Ovary (tissue), 7 donors: ENCODE measurements at regions not wholly inside any gene's neighbourhood (a gene's known extent, or its start where the extent isn't known, plus 50 kb on each side); places are given as distances from the start of the nearest gene placed in this dataset.

Experiments
- DNase-seq, 5 donors: peaks; one replicate each; pipeline ENCODE4 v3.0.0-alpha.2; 2019 to 2020
- H3K27ac ChIP-seq, 2 donors: fragments of 200-600 bp; one replicate each; pipeline versions ENCODE4 v1.5.1 to v1.8.0; 2019 to 2022
- H3K27me3 ChIP-seq: fragments of 200-600 bp; one replicate; pipeline ENCODE4 v1.8.0; 2022
- H3K36me3 ChIP-seq: fragments of 200-600 bp; sonication (generic); one replicate; pipeline ENCODE4 v1.5.1; 2019
- H3K4me1 ChIP-seq: one replicate; pipeline ENCODE4 v1.8.1; 2013; ENCODE audit warnings: mild to moderate bottlenecking, moderate library complexity; ENCODE audit not compliant: insufficient read depth
- H3K4me3 ChIP-seq: fragments of 200-600 bp; sonication (generic); one replicate; pipeline ENCODE4 v1.5.1; 2017
- H3K9me3 ChIP-seq, 2 donors: fragments of 200-600 bp in 1 of 2; sonication (generic) in 1 of 2; one replicate each; pipeline versions ENCODE4 v1.5.1 to v1.8.1; 2013 to 2019; ENCODE audit warnings: mild to moderate bottlenecking in 1 of 2, moderate library complexity in 1 of 2
- EP300 ChIP-seq: sonication (generic); formaldehyde crosslinking; IDR thresholded peaks from one replicate; pipeline ENCODE4 v1.6.1; 2017; ENCODE audit warnings: antibody characterized with exemption
- POLR2A ChIP-seq: fragments of 450-650 bp; IDR thresholded peaks from one replicate; pipeline ENCODE4 v1.6.1; 2017; ENCODE audit warnings: antibody characterized with exemption, mild to moderate bottlenecking, moderate library complexity
- WGBS, 3 donors: extraction: QIAGEN DNeasy Blood & Tissue Kit in 1 of 3; methylation state at CpG; one replicate each; pipeline versions ENCODE4 v1.1.5 to v1.1.7; 2013 to 2017; 5-methylcytosine and 5-hydroxymethylcytosine counted together
- intact Hi-C, 4 donors: fragments of 100-400 bp; cut with DNase I; formaldehyde crosslinking; loops; one replicate each; pipeline versions ENCODE4 v1.11.0 to v1.15.1; 2022 to 2023
- TF ChIP-seq, protein P1 (sequence below), 3 donors: fragments of 450-650 bp in 2 of 3; fragments of 200-600 bp in 1 of 3; IDR thresholded peaks; one replicate each; pipeline versions ENCODE4 v1.5.1 to v1.8.0; 2016 to 2022; ENCODE audit warnings: antibody characterized with exemption in 3 of 3, mild to moderate bottlenecking in 1 of 3
- donor health status: DM: no; HTN: no; CAD: no; lungs with moderate emphysema.
- donor health status: DM: no; HTN: no; CAD: no.
- donor health status: Bipolar disorder and iron deficiency.
- donor health status: DM: no; HTN: no; CAD: no.
- donor health status: DM: yes; HTN: yes; CAD: no.

DNA sequence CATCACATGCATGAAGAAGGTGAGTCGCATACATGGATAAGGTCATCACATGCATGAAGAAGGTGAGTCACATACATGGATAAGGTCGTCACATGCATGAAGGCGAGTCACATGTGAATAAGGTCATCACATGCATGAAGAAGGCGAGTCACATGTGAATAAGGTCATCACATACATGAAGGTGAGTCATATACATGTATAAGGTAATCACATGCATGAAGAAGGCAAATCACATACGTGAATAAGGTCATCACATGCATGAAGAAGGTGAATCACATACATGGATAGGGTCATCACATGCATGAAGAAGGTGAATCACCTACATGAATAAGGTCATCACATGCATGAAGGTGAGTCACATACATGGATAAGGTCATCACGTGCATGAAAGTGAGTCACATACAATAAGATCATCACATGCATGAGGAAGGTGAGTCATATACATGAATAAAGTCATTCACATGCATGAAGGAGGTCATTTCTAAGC is 105.1 kb upstream of the SDK2 start:
- Histone ChIP-seq H3K4me3 (no peak overlapping the region), H3K36me3 (no peaks in the 10 kb centered on the region), H3K9me3 (no peaks in the 10 kb centered on the region), H3K27me3 (no peaks in the 10 kb centered on the region), H3K27ac (no peak overlapping the region), H3K4me1 (no peaks in the 10 kb centered on the region)
- WGBS, 3 donors, result 80 to 93% (median 93%) methylated on average over 6 of the region's 6 CpGs
- intact Hi-C loops, result no loop called here
- TF ChIP-seq, protein P1, sequence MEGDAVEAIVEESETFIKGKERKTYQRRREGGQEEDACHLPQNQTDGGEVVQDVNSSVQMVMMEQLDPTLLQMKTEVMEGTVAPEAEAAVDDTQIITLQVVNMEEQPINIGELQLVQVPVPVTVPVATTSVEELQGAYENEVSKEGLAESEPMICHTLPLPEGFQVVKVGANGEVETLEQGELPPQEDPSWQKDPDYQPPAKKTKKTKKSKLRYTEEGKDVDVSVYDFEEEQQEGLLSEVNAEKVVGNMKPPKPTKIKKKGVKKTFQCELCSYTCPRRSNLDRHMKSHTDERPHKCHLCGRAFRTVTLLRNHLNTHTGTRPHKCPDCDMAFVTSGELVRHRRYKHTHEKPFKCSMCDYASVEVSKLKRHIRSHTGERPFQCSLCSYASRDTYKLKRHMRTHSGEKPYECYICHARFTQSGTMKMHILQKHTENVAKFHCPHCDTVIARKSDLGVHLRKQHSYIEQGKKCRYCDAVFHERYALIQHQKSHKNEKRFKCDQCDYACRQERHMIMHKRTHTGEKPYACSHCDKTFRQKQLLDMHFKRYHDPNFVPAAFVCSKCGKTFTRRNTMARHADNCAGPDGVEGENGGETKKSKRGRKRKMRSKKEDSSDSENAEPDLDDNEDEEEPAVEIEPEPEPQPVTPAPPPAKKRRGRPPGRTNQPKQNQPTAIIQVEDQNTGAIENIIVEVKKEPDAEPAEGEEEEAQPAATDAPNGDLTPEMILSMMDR (IDR thresholded peaks at IDR 0.05), result no peak
- no peak for TF ChIP-seq POLR2A
- DNase-seq, result no peak

DNA sequence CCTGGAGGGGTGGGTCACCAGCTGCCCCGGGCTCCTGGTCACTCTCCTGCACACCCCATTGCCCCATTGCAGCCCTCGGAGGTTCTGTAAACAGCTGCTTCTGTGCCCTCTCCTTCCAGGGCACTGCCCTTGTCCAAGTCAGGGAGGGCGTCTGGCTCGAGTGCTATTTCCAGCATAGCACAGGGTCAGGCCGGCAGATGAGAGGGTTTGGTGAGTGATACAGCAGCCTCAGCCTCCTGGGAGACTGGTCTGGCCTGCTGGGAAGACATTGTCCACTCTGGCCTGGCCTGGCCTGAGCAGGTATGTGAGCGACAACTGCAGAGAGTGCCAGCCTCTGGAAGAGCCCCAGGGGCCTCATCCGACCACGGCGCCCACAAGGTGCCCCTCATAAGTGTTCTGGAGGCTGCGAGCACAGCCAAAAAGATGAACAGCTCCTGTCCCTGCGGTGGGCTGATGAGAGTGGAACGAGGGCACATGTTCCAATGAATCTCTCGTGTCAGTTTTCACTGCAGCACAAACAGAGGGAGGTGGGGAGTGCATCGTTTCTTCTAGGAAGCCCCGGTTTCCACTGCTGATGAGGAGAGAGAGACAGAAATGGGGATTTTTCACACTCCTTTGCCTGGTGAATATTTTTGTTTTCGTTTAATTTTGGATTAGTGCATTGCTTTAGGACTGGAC is 105.8 kb upstream of the SDK2 start:
- Histone ChIP-seq H3K36me3 (no peaks in the 10 kb centered on the region), H3K9me3 (no peaks in the 10 kb centered on the region), H3K27me3 (no peaks in the 10 kb centered on the region), H3K4me3 (no peak overlapping the region), H3K27ac (no peak overlapping the region), H3K4me1 (no peaks in the 10 kb centered on the region)
- intact Hi-C loops, result no loop called here
- no peak for DNase-seq
- TF ChIP-seq EP300 (no peak), POLR2A (no peak)
- TF ChIP-seq, protein P1 (IDR thresholded peaks at IDR 0.05), result no peak
- 63 to 71% (median 70%) methylated on average over 16 of the region's 16 CpGs for WGBS, 3 donors

DNA sequence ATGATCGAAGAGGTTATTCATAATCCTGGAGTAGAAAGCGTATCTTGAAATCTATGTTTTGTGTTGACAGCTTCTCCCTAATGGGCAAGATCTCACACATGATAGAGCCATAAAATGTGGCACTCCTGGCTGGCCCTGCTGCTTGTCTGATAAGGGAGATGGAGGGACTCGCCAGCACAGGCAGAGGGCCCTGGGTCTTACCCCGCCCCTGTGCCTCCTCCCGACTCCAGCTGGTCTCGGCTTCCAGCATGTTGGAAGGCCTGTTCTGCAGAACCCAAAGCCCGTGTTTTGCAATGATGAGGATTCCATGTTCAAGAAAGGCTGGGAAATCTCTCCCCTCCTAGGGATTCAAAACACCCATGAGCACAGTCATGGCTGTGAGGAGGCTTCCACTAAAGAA is 106.7 kb upstream of the SDK2 start:
- TF ChIP-seq POLR2A, result no peak
- TF ChIP-seq EP300, result no peak
- TF ChIP-seq, protein P1 (IDR thresholded peaks at IDR 0.05), result no peak
- Histone ChIP-seq H3K9me3 (no peaks in the 10 kb centered on the region), H3K4me3 (no peak overlapping the region), H3K27me3 (no peaks in the 10 kb centered on the region), H3K36me3 (no peaks in the 10 kb centered on the region), H3K27ac (no peak overlapping the region), H3K4me1 (no peaks in the 10 kb centered on the region)
- intact Hi-C loops, result no loop called here
- DNase-seq, result no peak
- 64 to 81% (median 74%) methylated on average over 7 of the region's 7 CpGs for WGBS, 3 donors

DNA sequence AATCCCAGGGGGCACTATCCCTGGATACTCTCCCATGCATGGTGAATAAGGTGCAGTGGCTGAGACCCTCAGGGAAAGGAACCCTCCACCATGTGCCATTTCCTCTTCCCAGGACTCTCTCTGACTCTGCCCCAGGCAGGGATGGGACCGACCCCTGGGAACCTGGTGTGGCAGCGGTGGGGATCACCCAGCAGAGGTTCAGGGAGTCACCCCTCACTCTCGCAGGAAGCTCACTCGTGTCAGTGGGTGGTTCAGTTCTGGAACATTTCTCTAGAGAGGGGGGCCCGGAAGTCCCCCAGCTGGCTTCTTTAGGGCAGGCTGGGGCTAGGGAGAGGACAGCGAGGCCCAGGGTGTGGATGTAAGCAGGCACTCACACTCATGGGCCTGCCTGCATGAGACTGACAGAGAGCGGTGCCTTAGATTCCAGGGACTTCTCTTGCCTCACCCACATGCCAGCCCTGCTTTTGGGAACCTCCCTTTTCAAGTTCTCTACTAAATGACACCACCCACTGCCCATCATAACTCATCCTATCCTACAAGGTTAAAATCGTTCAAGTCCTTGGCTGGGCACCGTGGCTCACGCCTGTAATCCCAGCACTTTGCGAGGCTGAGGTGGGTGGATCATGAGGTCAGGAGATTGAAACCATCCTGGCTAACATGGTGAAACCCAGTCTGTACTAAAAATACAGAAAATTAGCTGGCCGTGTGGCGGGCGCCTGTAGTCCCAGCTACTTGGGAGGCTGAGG is 109.7 kb upstream of the SDK2 start:
- H3K4me1 ChIP-seq, result no peaks in the 10 kb centered on the region
- TF ChIP-seq, protein P1 (IDR thresholded peaks at IDR 0.05), result no peak
- TF ChIP-seq EP300 (no peak), POLR2A (no peak)
- H3K27ac ChIP-seq, result no peak overlapping the region
- no peaks in the 10 kb centered on the region for H3K9me3 ChIP-seq
- WGBS, 3 donors, result 81 to 85% (median 82%) methylated on average over 14 of the region's 14 CpGs
- H3K4me3 ChIP-seq, result no peak overlapping the region
- intact Hi-C loops, result no loop called here
- no peaks in the 10 kb centered on the region for H3K27me3 ChIP-seq
- DNase-seq, result no peak
- no peaks in the 10 kb centered on the region for H3K36me3 ChIP-seq
